GM11168 (cell line): ENCODE measurements at regions not wholly inside any gene's neighbourhood (a gene's known extent, or its start where the extent isn't known, plus 50 kb on each side); places are given as distances from the start of the nearest gene placed in this dataset.

Source experiments
- in situ Hi-C: fragments of 300-500 bp; cut with MboI; formaldehyde crosslinking; loops from one replicate; pipeline ENCODE4 v1.12.0; 2022; ENCODE audit warnings: low sequenced_read_pairs; ENCODE audit not compliant: unreplicated experiment

DNA sequence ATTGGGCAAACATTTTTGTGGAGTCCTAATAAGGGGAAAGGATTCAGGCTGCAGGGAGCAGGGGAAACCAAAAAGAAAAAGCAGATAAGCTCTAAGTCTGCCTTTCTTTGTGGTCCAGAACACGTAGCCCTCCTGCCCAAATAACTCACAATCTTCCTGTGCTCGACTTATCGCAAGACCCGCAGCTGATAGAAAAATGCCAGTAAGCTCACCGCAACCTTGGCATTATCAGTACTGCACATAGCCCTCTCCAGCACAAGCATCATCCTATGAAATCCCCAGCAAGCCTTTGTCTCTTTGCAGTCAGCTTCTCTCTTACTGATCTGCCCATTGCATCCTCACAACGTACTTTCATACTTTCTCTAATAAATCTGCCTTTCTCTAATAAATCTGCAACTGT, 202.4 kb upstream of the HNRNPA3 start:
- in situ Hi-C loops: no loop called here

DNA sequence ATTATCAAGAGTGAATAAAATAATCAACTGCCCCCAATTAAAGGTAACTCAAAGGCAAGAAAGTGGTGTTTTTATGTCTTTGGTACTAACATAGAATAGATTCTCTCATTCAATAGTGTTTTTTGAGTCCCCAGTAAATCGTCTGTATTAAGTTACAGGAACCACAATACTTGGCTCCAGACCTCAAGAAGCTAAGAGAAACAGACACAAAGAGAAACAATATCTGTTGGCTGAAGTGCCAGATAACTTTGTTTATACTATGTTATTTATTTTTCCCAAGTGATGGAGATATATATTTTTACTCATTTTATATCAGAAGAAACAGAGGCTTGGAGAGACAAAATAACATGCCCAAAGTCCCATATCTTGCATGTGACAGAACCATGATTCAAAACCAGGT, 201.7 kb upstream of the HNRNPA3 start:
- in situ Hi-C loops: no loop called here

DNA sequence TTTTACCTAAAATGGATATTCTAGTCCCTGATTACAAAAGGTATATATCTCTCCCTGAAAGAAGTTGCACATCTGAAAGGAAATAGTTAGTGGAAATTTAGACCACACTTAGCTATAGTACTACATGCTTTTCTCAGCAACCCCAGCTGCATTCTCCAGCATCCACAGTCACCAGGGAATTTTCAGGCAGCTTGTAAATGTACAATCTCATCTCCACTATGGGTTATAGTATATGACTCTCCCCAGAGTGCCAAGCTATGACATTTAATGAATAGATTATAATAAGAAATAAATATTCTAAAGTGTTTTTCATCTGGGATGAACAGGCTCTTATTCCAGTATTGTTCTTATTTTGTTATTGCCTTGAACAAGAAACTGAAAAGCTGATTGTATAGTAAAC, 197.6 kb upstream of the HNRNPA3 start:
- in situ Hi-C loops: no loop called here

DNA sequence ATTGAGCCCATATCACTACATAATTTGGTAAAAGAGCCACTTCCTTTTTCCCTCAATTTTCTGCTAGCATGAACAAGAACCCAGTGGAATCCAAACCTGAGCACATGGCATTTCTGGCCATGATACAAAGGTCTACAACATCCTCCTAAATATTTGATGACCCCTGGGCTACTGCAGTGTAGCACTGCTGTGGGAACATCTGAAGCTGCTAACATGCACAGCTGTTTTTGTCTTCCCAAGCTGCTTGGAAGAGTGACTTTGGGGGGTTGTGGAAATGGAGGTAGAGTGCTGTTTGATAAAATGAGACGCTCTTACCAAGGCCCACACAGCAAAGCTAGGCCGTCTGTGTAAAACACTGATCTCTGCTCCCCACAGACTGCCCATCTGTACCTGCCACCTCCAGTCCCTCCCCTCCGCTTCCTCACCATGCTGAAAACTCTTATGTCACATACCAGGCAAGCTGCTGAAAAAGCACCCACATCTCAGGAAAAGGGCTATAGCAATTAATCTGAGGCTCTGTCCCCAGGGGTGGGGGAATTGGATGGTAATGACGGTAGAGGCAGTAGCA, 197.2 kb upstream of the HNRNPA3 start:
- in situ Hi-C loops: no loop called here

DNA sequence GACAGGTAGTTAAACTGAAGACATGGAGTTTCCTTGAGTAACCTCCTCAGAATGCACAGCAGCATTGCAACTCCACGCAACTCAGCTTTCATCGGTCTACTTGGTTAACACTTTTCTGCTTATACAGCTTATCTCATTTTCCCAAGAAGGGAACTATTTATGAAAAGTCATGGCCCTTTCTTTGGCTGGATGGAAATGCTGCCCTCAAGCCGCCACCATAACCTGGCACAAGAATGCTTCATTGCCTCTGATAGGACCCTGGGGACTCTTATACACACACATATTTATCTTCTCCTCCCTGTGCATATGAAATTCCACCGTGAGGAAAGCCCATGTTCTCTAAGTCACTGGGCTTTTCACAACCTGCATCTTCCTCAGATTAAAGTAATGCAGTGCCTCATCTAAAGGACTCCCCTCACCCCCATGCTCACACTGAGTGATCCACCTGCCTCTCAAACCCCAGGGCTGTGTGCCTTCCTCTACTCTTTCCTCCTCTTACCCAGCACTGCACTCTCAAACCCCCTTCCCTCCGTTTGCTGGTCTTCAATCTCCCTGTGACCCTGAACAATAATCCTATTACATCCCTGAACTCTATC, 192.0 kb upstream of the HNRNPA3 start:
- in situ Hi-C loops: no loop called here

DNA sequence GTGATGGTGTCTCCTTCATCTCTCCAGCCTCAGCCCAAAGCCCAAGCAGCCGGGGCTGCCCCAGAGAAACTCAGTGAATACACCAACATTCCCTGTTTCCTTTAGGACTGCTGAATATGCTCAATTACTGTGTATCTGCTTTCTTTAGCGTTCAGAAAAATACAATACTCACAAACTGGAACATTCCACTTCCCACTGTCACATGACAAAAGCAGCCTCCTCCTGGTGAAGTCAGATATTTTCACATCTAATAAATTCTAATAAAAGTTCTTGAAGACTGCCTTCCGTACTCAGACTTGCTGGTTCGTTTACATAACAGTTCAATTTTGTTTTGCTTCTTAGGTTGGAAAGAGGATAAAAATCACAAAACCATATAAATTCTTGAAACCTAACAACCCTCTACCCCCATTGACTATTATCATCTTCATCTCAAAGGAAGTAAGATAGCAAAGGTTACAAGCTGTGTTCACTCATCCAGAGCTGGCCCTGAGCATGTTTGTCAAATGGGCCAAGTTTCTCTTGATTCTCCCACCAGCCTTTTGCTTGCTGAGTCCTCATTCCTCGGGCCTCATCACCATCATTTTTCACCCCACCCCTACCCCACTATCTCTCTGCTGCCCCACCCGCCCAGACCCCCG, 190.8 kb upstream of the HNRNPA3 start:
- in situ Hi-C loops: no loop called here

DNA sequence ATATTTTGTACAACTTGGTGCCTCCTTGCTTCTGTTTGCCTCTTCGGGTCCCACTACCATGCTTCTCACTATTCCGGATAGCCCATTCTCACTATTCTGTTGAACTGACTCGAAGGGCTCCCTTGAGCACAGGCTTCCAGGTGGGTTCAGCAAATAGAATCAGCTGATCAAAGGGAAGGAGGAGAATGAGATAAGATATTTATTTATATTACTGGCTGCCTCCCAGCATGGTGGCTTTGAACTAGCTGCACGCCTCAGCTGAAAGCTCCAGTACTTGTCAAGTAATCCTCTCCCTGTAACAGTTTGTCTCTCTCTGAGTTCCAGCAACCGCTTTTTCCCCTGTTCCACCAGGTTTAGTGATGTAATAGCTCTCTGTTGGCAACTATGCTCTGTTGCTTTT, 187.8 kb upstream of the HNRNPA3 start:
- in situ Hi-C loops: no loop called here

DNA sequence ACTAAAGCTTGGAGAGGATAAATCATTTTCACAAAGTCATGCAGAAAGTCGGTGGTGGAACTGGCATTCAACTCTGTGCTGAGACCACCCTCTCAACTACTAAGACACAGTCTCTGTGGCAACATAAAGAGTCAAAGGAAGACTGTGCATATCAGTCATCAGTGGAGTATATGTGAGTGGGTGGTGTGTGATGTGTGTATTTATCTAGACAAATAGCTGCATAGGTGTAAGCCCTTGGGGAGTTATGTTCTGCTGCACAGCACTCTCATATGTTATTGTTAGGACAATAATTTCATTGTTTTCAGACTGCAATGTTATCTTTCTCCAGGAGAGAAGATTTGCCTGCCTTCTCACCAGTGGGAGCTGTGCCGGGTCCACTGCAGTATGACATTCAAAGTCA, 186.3 kb upstream of the HNRNPA3 start:
- in situ Hi-C loops: no loop called here

DNA sequence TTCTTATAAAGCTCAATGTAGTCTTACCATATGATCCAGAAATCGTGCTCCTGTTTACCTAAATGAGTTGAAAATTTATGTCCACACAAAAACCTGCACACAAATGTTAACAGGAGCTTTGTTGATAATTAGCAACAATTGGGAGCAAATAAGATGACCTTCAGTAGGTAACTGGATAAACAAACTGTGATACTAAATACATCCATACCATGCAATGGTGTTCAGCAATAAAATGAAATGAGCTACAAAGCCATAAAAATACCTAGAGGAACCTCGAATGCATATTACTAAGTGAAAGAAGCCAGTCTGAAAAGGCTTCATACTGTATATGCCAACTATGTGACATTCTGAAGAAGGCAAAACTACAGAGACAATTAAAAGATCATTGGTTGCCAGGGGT, 185.6 kb upstream of the HNRNPA3 start:
- in situ Hi-C loops: no loop called here

DNA sequence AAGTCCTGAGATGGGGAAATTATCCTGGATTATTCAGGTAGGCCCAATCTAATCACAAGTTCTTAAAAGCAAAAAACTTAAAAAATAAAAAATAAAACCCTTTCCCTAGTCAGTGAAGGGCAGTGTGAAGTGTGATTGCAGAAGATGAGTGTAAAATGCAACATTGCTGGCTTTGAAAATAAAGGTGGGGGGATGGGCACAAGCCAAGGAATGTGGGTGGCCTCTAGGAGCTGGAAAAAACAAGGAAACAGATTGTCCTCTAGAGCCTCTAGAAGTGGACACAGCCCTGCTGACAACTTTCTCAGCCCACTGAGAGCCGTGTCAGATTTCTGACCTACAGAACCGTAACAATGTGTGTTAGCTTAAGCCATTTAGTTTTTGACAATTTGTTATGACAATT, 184.3 kb upstream of the HNRNPA3 start:
- in situ Hi-C loops: no loop called here

DNA sequence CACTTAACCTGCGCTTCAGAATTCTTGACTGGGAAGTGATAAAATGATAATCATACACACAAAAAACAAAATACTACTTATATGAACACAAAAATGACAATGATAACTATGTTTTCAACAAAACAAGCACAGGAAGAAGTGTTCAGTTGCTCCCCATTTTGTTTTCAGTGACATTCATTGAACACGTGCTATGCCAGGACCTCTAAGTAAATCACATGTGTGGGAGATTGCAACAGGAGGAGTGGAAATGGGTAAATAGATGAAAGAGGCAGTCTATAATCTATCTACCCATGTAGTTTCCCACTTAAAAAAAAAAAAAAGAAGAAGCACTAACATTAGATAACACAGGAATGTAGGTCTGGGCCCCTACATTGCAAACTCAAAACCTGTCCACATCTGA, 183.5 kb upstream of the HNRNPA3 start:
- in situ Hi-C loops: no loop called here

DNA sequence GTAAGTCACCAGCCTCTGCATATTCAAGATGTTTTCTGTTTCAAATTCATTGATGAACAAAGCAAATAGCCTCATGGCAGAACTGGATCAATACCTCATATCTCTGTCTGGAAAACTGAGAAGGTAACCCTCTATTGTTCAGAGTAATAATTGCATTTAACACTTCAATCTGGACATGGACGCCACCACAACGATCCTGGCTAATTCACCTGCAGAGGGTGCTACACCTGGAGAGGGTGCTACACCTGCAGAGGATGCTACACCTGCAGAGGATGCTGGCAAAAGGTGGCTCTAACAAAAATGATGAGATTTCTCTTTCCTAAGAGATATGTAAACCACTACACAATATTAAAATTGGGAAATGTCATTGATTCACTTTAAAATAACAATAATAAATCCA, 183.1 kb upstream of the HNRNPA3 start:
- in situ Hi-C loops: no loop called here

DNA sequence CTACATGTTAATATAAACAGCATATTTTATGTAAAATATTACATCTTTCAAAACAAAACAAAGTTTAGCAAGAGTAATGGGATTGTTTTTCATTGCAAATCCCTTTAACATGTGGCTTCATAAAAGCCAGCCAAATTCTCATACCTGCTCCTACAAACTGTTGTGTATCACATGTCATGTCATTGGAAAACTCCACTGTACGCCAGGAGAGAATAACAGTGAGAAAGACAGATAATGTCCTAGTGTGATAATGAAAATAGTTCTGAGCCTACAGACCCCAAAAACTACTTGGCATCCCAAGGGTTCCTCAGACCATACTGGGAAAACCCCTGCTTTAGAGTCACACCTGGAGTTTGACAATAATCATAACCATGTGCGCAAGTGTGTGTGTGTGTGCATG, 182.7 kb upstream of the HNRNPA3 start:
- in situ Hi-C loops: no loop called here

DNA sequence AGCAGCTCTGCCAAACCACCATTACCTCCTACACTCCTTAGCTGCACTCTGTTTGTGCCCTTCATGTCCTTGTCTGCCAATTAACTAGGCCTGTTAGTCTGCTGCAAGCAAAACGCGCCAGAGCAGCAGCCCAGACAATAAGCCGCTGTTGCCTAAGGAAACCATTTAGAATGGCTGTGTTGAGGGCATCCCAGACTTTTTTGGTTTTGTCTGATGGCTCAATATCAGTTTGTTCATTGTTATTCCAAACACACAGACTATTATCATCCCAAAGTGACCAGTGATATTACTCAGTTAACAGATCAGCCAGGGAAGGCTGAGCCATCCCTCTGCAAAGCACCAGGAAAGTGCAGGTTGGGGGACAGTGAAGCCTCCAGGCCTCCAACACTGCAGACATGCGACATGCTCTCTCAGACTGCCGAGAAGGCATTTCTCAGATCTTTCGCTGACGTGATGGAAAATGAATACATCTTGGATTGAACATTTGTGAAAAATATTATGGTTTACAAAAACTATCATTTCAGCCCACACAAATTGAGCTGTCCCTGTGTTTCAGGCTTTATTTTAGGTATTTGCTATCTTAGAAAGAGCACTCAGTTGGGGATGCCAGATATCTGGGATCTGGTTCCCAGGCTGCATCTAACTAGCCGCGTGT, 182.0 kb upstream of the HNRNPA3 start:
- in situ Hi-C loops: no loop called here

DNA sequence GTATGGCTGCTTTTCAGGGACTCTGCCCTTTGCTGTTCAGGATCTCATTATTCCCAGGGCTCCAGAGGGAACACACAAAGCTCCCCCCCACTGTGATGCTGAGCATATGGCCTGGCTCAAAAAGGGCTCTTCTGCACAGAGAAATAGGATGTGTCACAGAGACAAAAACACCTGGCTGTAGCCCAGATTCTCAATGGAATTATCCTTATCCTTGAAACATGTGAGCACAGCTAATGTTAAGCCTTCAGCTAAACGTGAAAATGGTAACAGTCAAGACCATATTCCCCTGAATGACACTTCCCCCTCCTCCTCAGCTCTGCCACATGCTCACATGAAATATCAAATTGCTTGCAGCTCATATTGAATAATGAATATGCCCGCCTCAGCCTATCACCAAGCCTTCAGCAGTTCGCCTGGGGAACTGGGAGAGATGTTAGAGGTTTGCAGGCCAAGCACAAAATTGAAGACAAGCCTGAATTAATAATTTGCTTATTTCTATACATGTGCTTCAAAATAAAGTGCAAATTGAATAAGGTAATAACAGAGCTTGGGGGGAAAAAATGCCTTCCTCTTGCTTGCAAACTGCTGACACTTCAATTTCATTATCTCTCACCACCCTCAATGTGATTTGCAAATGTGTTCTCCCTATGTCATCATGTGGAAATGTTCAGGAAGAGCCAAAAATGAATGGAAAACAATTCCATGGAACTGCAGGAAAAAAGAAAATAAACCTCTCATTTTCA, 181.0 kb upstream of the HNRNPA3 start:
- in situ Hi-C loops: no loop called here

DNA sequence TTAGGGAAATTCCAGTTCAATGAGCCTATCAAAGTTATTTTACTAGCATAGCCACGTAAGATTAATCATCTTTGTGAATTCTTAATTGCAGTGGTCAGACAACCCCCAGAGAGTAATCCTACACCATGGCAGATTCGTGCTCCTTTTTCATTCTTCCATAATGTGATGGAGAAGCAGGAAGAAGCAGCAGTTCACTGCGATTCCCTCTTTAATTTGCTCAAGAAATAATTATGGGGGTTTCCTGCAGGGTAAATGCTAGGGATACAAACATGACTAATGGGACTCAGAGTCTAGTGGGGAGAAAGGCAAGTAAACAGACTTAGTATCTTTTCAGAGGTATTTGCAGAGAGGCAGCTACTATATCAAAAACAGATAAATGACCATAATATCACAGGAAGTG, 175.8 kb upstream of the HNRNPA3 start:
- in situ Hi-C loops: no loop called here

DNA sequence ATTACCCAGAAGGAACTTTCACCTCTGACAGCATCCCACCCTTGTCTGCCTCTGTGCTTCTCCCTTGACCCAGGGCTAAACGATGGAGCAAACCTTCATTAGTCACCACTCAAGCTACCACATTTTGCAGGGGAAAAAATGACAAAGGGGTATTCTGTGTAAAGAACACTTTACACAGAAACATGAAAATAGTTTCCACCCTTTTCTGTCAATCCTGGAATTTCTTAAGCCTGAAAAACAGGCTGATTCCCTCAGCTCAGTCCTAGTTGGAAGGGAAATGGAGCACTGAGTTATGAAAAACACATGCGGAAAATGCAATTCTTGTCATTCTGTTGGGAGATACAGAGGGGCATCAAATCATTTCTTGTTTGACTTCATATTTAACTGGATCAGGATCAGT, 175.0 kb upstream of the HNRNPA3 start:
- in situ Hi-C loops: no loop called here

DNA sequence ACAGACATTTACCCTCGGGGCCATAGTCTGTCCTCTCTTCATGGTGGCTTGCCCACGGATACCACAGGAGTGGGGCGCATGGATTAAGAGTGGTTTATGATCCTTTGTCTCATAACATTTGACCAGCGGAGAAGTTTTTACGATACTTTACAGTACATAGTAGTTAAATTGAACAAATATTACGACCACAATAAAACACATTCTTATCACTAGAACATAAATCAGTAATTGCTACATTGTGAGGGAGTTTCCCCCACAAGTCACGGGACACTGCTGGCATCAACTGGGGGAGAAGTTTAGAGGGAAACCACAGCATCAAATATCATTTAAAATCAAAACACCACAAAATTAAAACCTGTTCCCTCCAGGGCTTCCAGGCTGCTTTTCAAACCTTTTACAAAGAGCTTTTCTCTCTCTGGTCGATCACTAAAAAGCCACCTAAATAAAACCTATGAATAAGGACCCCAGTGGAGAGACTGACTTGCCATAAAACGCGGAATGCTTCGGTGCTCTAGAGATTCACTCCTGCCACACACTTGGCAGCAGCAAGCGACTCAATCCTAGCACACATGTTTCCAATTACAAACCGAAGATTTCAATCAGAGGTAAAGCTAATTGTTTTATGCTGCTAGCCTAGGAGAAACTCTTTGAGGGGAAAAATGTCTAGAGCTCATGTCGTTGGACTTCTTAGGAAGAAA, 173.7 kb upstream of the HNRNPA3 start:
- in situ Hi-C loops: no loop called here

DNA sequence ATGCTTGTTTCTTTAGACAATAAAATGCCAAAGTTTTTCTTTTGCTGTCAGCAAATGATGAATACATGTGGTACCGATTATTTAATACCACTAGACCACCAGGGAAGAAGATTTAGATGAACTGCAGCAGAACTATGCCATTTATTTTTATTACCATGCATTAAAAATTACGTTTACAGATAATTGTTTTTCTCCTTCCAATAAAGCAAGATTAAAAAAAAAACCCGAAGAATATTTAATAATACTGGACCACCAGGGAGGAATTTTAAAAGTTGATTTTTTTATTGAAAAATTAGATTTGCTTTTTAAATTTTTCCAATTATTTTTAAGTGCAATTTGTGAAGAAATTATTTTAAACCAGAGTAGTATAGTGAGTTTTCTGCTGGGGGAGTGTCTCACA, 170.3 kb upstream of the HNRNPA3 start:
- in situ Hi-C loops: no loop called here

DNA sequence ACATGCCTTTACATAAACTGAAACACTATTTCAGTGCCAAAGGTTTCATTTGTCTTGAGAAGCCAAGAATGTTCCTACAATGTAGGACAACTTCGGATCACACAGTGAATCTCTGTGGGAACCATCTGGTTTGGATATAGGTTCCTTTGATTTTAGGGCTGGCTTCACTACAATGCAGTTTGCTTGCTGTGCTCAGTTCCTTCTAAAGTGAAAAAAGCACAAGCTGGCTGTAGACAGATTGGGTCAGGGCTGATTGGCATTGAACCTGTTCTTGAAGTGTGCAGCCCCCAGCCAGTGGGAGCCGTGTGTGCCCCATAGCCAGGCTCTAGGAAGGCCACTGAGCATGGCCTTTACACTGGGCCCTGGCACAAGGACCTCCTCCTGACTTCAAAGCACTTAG, 167.9 kb upstream of the HNRNPA3 start:
- in situ Hi-C loops: no loop called here
